NCI-H446 treated with DMSO at 0.1 percent for 48 hours (cell line): ENCODE measurements at regions not wholly inside any gene's neighbourhood (a gene's known extent, or its start where the extent isn't known, plus 50 kb on each side); places are given as distances from the start of the nearest gene placed in this dataset.

ENCODE experiments used
- DNase-seq: peaks from one replicate; lab custom pipeline; 2025; lab: John Stamatoyannopoulos, UW

- no peak for DNase-seq
Measured at GRCh38 chr11:28393348-28393747, 285.2 kb downstream of the METTL15 start.

GRCh38 chr11:28384418-28384817 is 276.2 kb downstream of the METTL15 start:
- DNase-seq = no peak

- DNase-seq = no peak
Measured at GRCh38 chr11:28383456-28383855, 275.3 kb downstream of the METTL15 start.
